ENCODE measurements at regions not wholly inside any gene's neighbourhood (a gene's known extent, or its start where the extent isn't known, plus 50 kb on each side); places are given as distances from the start of the nearest gene placed in this dataset.

DNA sequence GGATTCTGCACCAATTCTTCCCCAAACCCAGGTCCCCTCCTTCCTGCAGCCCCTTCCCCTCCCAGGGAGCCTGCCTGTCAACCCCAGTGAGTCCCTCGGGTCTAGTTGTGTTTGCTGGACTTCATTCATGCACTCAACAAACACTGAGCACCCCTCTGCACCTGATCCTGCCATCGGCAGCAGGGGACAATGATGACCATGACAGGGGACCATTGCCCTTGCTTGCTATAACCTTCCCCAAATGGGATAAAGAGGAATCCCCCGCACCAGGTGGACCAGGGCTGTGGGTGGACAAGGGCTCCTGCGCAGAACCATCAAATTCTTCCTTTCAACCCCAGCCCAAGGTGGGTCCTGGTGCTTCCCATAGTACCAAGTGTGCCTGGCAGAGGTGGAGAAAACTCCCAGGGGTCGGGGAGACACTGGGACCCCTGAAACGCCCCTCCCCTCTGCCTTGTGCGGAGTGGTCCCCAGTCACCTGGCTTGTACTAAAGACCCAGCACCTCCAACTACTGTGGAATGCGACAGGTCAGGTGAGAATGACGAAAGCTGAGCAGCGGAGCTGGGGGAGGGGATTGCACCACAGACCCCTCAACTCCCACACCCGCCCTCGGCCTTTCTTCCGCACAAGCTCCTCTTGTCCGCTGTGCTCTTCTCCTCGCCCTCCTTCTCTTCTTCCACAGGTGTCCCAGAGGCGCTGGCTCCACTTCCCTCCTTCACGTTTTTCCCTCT lies 119.9 kb upstream of the ZNF217 start:
- TF ChIP-seq, protein P1, sequence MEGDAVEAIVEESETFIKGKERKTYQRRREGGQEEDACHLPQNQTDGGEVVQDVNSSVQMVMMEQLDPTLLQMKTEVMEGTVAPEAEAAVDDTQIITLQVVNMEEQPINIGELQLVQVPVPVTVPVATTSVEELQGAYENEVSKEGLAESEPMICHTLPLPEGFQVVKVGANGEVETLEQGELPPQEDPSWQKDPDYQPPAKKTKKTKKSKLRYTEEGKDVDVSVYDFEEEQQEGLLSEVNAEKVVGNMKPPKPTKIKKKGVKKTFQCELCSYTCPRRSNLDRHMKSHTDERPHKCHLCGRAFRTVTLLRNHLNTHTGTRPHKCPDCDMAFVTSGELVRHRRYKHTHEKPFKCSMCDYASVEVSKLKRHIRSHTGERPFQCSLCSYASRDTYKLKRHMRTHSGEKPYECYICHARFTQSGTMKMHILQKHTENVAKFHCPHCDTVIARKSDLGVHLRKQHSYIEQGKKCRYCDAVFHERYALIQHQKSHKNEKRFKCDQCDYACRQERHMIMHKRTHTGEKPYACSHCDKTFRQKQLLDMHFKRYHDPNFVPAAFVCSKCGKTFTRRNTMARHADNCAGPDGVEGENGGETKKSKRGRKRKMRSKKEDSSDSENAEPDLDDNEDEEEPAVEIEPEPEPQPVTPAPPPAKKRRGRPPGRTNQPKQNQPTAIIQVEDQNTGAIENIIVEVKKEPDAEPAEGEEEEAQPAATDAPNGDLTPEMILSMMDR (conservative IDR thresholded peaks at IDR 0.05) = no peak
- no peak for TF ChIP-seq EZH2 (IDR thresholded peaks at IDR 0.05; ENCODE audit: low read depth)
- H3K27me3 ChIP-seq (ENCODE audit: insufficient read depth, low read depth) = no peaks in the 10 kb centered on the region
- no peak overlapping the region for H3K27ac ChIP-seq
- H3K4me3 ChIP-seq = no peak overlapping the region
- no peak overlapping the region for H3K4me2 ChIP-seq
- ChIA-PET CTCF (no interaction called here), POLR2A (ENCODE audit: unreplicated experiment) (no interaction called here)
- intact Hi-C loops (cut with micrococcal nuclease; ENCODE audit: unreplicated experiment) = no loop called here
- DNase-seq = no peak
- no peaks in the 10 kb centered on the region for H4K20me1 ChIP-seq (ENCODE audit: insufficient read depth)
- no peaks in the 10 kb centered on the region for H3K9me2 ChIP-seq (ENCODE audit: insufficient read depth)
- H2AFZ ChIP-seq = no peak overlapping the region
- no TSS peak for BruUV-seq (replicated peaks)
- no peaks in the 10 kb centered on the region for H3K36me3 ChIP-seq (ENCODE audit: low read depth)
- H3F3A ChIP-seq (ENCODE audit: insufficient read depth, low read depth) = no peaks in the 10 kb centered on the region
- peaks cover 7% of the 10 kb centered on the region; the same call in 1 of the 2 replicates for H3K4me1 ChIP-seq (replicated peaks; ENCODE audit: insufficient read depth)
- no peaks in the 10 kb centered on the region for H3K79me2 ChIP-seq (ENCODE audit: low read depth)
- no peaks in the 10 kb centered on the region for H3K9me3 ChIP-seq (ENCODE audit: insufficient read depth, low read depth)

GRCh38 chr20:53712212-53712977 lies 118.8 kb upstream of the ZNF217 start:
- ChIA-PET POLR2A (ENCODE audit: unreplicated experiment) (no interaction called here), CTCF (no interaction called here)
- no peak overlapping the region for H3K27ac ChIP-seq
- no peak overlapping the region for H2AFZ ChIP-seq
- no peaks in the 10 kb centered on the region for H4K20me1 ChIP-seq (ENCODE audit: insufficient read depth)
- H3K9me2 ChIP-seq (ENCODE audit: insufficient read depth) = no peaks in the 10 kb centered on the region
- TF ChIP-seq, protein P1 (conservative IDR thresholded peaks at IDR 0.05) = no peak
- TF ChIP-seq EZH2 (IDR thresholded peaks at IDR 0.05; ENCODE audit: low read depth) = no peak
- H3K4me2 ChIP-seq = no peak overlapping the region
- DNase-seq = no peak
- H3K36me3 ChIP-seq (ENCODE audit: low read depth) = no peaks in the 10 kb centered on the region
- peaks cover 10% of the 10 kb centered on the region for H3F3A ChIP-seq (ENCODE audit: insufficient read depth, low read depth)
- H3K9me3 ChIP-seq (ENCODE audit: insufficient read depth, low read depth) = no peaks in the 10 kb centered on the region
- H3K4me1 ChIP-seq (replicated peaks; ENCODE audit: insufficient read depth) = peaks cover 18% of the 10 kb centered on the region
- intact Hi-C loops (cut with micrococcal nuclease; ENCODE audit: unreplicated experiment) = no loop called here
- BruUV-seq (replicated peaks) = no TSS peak
- H3K79me2 ChIP-seq (ENCODE audit: low read depth) = no peaks in the 10 kb centered on the region
- no peak overlapping the region for H3K4me3 ChIP-seq
- H3K27me3 ChIP-seq (ENCODE audit: insufficient read depth, low read depth) = no peaks in the 10 kb centered on the region

- no peak for TF ChIP-seq EZH2 (IDR thresholded peaks at IDR 0.05; ENCODE audit: low read depth)
- TF ChIP-seq, protein P1 (conservative IDR thresholded peaks at IDR 0.05) = no peak
- H4K20me1 ChIP-seq (ENCODE audit: insufficient read depth) = no peaks in the 10 kb centered on the region
- intact Hi-C loops (cut with micrococcal nuclease; ENCODE audit: unreplicated experiment) = no loop called here
- peaks cover 26% of the 10 kb centered on the region for H3K4me1 ChIP-seq (replicated peaks; ENCODE audit: insufficient read depth)
- peak in 1 of 2 experiments; percentile 60 for DNase-seq
- H3K9me3 ChIP-seq (ENCODE audit: insufficient read depth, low read depth) = no peaks in the 10 kb centered on the region
- H3F3A ChIP-seq (ENCODE audit: insufficient read depth, low read depth) = peaks cover 18% of the 10 kb centered on the region
- no peaks in the 10 kb centered on the region for H3K9me2 ChIP-seq (ENCODE audit: insufficient read depth)
- ChIA-PET CTCF (no interaction called here), POLR2A (ENCODE audit: unreplicated experiment) (interaction anchor here (0.6 kb wide), 1 partner anchor 99 kb away, joined by 9 read pairs; no protein-coding TSS in a partner anchor)
- H3K79me2 ChIP-seq (ENCODE audit: low read depth) = no peaks in the 10 kb centered on the region
- no TSS peak for BruUV-seq (replicated peaks)
- no peaks in the 10 kb centered on the region for H3K27me3 ChIP-seq (ENCODE audit: insufficient read depth, low read depth)
- no peak overlapping the region for H3K4me2 ChIP-seq
- no peak overlapping the region for H3K27ac ChIP-seq
- no peaks in the 10 kb centered on the region for H3K36me3 ChIP-seq (ENCODE audit: low read depth)
- no peak overlapping the region for H2AFZ ChIP-seq
- H3K4me3 ChIP-seq = no peak overlapping the region
These were observed 117.9 kb upstream of the ZNF217 start for GRCh38 chr20:53711333-53712211.
